ENCODE measurements at regions not wholly inside any gene's neighbourhood (a gene's known extent, or its start where the extent isn't known, plus 50 kb on each side); places are given as distances from the start of the nearest gene placed in this dataset.
"Not testable (repeated sequence)": the region's sequence is repeated elsewhere in the genome, so short reads cannot be mapped to it uniquely, and the experiment has no call there.

GRCh38 chrX:9293903-9294302 is 171.0 kb upstream of the TBL1X start:
- H3K4me3 ChIP-seq, result no peak overlapping the region
- H3K27ac ChIP-seq, result no peak overlapping the region
- H3K9me3 ChIP-seq, result no peaks in the 10 kb centered on the region
- H3K36me3 ChIP-seq, result no peaks in the 10 kb centered on the region
- DNase-seq (ENCODE audit: low spot score in 2 of 2), result no peak
- no peaks in the 10 kb centered on the region for H3K4me1 ChIP-seq
- TF ChIP-seq POLR2AphosphoS5 (IDR thresholded peaks at IDR 0.05) (no peak), CTCF (IDR thresholded peaks at IDR 0.05) (no peak), EP300 (IDR thresholded peaks at IDR 0.05) (no peak), POLR2A (IDR thresholded peaks at IDR 0.05) (no peak)
- 46% methylated on average over 6 of the region's 6 CpGs for WGBS
- peaks cover 2% of the 10 kb centered on the region for H3K27me3 ChIP-seq

GRCh38 chrX:9295551-9295950 is 169.3 kb upstream of the TBL1X start:
- Histone ChIP-seq H3K4me1 (no peaks in the 10 kb centered on the region), H3K4me3 (no peak overlapping the region), H3K27me3 (peaks cover 2% of the 10 kb centered on the region), H3K27ac (no peak overlapping the region), H3K9me3 (no peaks in the 10 kb centered on the region), H3K36me3 (no peaks in the 10 kb centered on the region)
- TF ChIP-seq EP300 (IDR thresholded peaks at IDR 0.05) (no peak), CTCF (IDR thresholded peaks at IDR 0.05) (no peak), POLR2AphosphoS5 (IDR thresholded peaks at IDR 0.05) (no peak), POLR2A (IDR thresholded peaks at IDR 0.05) (no peak)
- 88% methylated on average over 5 of the region's 5 CpGs for WGBS
- DNase-seq (ENCODE audit: low spot score in 2 of 2), result no peak

GRCh38 chrX:9298221-9298620 is 166.6 kb upstream of the TBL1X start:
- DNase-seq (ENCODE audit: low spot score in 2 of 2), result no peak
- H3K4me3 ChIP-seq, result no peak overlapping the region
- no peaks in the 10 kb centered on the region for H3K36me3 ChIP-seq
- no peaks in the 10 kb centered on the region for H3K27me3 ChIP-seq
- 69% methylated on average over 1 of the region's 1 CpG for WGBS
- H3K9me3 ChIP-seq, result no peaks in the 10 kb centered on the region
- H3K27ac ChIP-seq, result no peak overlapping the region
- TF ChIP-seq CTCF (IDR thresholded peaks at IDR 0.05) (no peak), EP300 (IDR thresholded peaks at IDR 0.05) (no peak), POLR2A (IDR thresholded peaks at IDR 0.05) (no peak), POLR2AphosphoS5 (IDR thresholded peaks at IDR 0.05) (no peak)
- H3K4me1 ChIP-seq, result no peaks in the 10 kb centered on the region

- DNase-seq (ENCODE audit: low spot score in 2 of 2); H3K27ac ChIP-seq; H3K27me3 ChIP-seq; H3K36me3 ChIP-seq; H3K4me3 ChIP-seq; H3K9me3 ChIP-seq; H3K4me1 ChIP-seq: not testable (repeated sequence)
- WGBS, result 58% methylated on average over 3 of the region's 3 CpGs
These were observed 165.2 kb upstream of the TBL1X start for GRCh38 chrX:9299681-9300080.

GRCh38 chrX:9301836-9302235 is 163.0 kb upstream of the TBL1X start:
- 42% methylated on average over 2 of the region's 2 CpGs for WGBS
- Histone ChIP-seq H3K9me3 (no peaks in the 10 kb centered on the region), H3K27me3 (no peaks in the 10 kb centered on the region), H3K4me1 (no peaks in the 10 kb centered on the region), H3K36me3 (no peaks in the 10 kb centered on the region), H3K4me3 (no peak overlapping the region), H3K27ac (no peak overlapping the region)
- DNase-seq (ENCODE audit: low spot score in 2 of 2), result no peak
- TF ChIP-seq CTCF (IDR thresholded peaks at IDR 0.05) (no peak), EP300 (IDR thresholded peaks at IDR 0.05) (no peak), POLR2A (IDR thresholded peaks at IDR 0.05) (no peak), POLR2AphosphoS5 (IDR thresholded peaks at IDR 0.05) (no peak)

GRCh38 chrX:9302381-9302780 is 162.5 kb upstream of the TBL1X start:
- DNase-seq (ENCODE audit: low spot score in 2 of 2), result no peak
- no peaks in the 10 kb centered on the region for H3K4me1 ChIP-seq
- TF ChIP-seq CTCF (IDR thresholded peaks at IDR 0.05) (no peak), POLR2A (IDR thresholded peaks at IDR 0.05) (no peak), POLR2AphosphoS5 (IDR thresholded peaks at IDR 0.05) (no peak), EP300 (IDR thresholded peaks at IDR 0.05) (no peak)
- no peaks in the 10 kb centered on the region for H3K27me3 ChIP-seq
- no peak overlapping the region for H3K27ac ChIP-seq
- WGBS, result 66% methylated on average over 4 of the region's 4 CpGs
- no peak overlapping the region for H3K4me3 ChIP-seq
- no peaks in the 10 kb centered on the region for H3K9me3 ChIP-seq
- no peaks in the 10 kb centered on the region for H3K36me3 ChIP-seq

Data from suprapubic skin (tissue), 4 donors.